H4 (cell line): ENCODE measurements at regions not wholly inside any gene's neighbourhood (a gene's known extent, or its start where the extent isn't known, plus 50 kb on each side); places are given as distances from the start of the nearest gene placed in this dataset.

Source experiments
- DNase-seq: peaks from one replicate; pipeline ENCODE4 v3.0.0-alpha.2; 2015; ENCODE audit warnings: low spot score

- DNase-seq = no peak
Measured at GRCh38 chr4:171759274-171759673, 53.9 kb upstream of the GALNTL6 start.

DNA sequence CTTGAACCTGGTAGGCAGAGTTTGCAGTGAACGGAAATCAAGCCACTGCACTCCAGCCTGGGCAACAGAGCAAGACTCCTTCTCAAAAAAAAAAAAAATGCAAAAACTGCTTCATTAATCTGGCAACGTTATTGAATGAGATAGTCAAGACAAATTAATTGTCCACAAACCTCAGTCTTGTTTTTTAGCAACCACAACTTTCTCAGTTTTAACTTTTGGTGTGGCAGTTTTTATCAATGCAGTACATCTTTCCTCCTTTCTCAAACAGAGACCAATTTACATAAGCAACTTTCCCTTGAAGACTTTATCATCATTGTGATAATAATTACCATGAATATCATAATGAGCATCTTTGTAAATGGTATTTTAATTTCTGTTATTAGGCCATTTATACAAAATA is 61.7 kb upstream of the GALNTL6 start:
- no peak for DNase-seq

DNA sequence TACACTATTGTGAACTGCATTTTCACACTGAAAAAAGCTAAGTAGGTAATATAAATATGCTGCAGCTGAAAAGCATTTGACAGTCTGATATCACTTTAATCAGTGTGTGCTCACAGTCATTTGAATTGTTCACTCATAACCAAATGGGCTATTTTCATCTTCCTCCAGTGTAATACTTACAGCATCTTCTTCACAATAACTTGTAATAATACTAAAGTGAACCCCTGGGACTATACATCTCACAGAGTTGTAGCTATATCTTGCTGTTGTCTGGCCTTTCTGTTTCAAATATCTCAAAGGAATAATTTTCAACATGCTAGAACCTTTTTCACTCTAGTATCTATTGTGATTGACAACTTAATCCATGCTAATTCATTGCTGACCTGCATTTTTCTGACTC is 66.8 kb upstream of the GALNTL6 start:
- no peak for DNase-seq

DNA sequence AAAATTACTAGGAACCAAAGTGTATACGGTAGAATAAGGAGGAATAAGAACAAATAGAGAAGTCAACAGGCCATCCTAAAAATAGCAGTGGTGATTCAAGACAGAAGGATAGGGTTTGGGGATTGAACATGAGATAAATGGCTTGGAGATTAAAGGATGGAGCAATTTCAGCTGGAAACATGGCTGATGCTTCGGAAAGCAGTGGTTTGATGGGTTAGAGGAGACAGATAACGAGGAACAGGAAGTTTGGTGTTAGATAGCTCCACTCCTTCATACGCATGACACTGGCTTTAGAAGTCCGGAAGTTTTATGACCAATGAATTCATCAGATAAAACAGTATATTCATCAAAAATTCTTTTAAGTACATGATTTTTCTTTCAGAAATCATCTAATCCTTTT is 70.8 kb upstream of the GALNTL6 start:
- no peak for DNase-seq

GRCh38 chr4:171727185-171727584 is 86.0 kb upstream of the GALNTL6 start:
- no peak for DNase-seq

DNA sequence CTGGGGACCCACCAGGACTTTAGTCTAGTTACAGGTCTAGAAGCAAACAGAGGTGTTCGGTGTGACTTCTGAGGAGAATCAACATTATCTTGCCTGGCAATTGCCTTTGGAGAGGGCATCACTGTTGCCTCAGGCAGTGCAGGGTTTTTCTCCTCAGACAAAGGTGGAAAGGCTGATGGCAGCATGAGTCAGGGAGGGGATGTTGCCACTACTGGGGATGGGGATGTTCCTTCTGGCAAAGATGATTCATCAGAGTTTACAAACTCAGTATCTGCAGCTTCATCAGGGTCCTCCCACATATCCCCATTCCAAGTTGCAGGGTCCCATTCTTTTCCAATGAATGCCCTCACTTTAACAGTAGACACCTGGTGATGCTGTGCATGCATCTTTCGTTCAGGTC is 91.3 kb upstream of the GALNTL6 start:
- no peak for DNase-seq

- DNase-seq = no peak
Measured at GRCh38 chr4:171719691-171720090, 93.5 kb upstream of the GALNTL6 start.

GRCh38 chr4:171718665-171719064 is 94.5 kb upstream of the GALNTL6 start:
- DNase-seq = no peak

DNA sequence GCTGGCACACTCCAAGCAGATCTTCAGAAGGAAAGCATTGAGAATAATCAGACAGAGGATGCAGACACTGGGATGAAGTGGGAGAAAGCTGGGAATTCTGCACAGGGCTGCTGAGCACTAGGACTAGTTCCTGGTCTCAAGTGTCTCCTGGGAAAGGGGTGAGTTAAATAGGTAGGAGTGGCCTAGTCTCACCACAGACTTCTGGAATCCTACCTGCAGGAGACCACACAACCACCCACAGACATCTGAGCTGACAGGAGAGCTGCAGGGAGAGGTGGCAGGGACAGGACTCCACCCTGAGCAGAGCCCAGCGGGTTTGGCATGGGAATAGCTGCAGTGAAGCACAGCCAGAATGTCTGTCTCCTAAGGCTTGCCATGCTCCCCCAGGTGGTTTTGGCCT is 95.1 kb upstream of the GALNTL6 start:
- DNase-seq = no peak

DNA sequence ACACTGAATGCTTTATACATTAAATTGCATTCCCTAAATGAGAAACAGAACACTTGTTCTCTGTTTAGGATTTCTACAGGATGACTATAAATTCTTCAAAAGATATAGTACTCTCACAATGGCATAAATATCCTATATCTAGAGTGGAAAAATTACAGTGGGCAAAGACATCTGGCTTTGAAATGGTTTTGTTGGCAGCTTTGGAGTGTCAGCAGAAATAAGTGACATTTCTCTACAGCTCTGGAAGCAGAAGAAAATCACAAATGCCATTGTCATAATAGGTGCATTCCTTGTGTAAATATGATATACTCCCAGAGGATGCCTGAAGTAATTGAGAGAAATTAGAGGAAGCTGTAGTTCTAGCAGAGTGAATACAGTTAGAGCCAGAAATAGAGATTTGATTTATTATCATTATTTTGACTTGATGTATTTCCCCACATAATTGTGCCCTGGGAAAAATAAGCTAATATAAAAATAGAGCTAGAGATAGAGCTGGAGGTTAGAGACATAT is 95.9 kb upstream of the GALNTL6 start:
- no peak for DNase-seq

GRCh38 chr4:171715973-171716372 is 97.2 kb upstream of the GALNTL6 start:
- DNase-seq = no peak

- no peak for DNase-seq
Measured at GRCh38 chr4:171714791-171715454, 98.3 kb upstream of the GALNTL6 start.

DNA sequence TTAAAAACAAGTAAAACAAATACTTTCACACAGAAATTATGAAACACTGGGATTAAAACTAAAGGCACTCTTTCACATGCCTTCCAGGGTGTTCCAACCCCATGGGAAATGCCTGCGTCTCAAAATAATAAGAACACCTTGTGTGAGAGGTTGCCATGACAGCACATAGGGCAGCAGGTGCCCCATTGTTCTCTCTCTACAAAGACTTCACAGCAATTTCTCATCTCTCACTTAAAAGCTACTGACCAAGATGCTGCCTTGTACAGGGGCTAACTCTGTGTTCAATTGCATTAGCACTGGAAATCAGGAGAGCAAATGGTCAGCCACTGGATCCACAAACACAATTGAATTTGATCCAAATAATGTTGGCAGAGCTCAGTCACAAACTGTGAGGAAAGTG is 102.5 kb upstream of the GALNTL6 start:
- no peak for DNase-seq

DNA sequence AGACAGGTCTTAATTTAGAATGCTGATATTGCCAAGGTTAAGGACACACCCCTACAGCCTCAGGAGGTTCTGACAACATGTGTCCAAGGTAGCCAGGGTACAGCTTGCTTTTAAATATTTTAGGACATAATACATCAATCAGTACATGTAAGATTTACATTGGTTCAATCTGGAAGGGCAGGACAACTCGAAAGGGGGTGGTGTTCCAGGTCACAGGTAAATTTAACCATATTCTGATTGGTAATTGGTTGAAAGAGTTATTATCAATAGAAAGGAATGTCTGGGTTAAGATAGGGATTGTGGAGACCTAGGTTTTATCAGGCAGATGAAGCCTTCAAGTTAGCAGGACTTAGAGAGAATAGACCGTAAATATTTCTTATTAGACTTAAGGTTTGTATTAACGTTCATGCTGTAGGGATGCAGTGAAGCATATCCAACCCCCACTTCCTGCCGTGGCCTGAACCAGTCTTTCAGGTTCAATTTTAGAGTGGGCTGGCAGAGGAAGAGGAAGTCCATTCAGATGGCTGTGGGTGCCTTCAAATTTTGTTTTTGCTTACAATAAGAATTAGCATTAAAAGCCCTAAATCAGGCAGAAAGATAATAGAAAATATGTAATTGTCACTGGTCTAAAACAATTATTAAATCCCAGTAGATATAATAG is 136.5 kb upstream of the GALNTL6 start:
- DNase-seq = no peak

- no peak for DNase-seq
Measured at GRCh38 chr4:171674781-171675180, 138.4 kb upstream of the GALNTL6 start.

GRCh38 chr4:171668403-171668802 is 144.8 kb upstream of the GALNTL6 start:
- DNase-seq = no peak

- no peak for DNase-seq
Measured at GRCh38 chr4:171667906-171668305, 145.3 kb upstream of the GALNTL6 start.

- no peak for DNase-seq
Measured at GRCh38 chr4:171651071-171651470, 162.1 kb upstream of the GALNTL6 start.

DNA sequence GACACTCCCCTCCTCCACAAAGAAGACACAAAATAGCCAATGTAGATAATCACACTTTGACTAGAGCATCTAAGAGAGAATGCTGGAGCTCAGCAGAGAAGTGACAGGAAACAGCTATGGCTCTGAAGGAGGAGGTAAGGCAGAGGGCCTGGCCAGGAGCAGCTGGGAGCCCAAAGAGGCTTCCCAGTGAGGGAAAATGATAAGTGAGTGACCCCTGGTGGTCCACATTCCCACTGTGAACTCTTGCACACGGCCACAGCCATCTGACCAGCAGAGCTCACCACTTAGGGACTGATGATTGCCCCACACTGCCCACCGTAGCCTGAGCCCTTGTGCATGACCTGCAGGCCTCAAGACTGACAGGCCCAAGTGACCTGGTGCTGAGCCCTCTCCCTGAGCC is 162.7 kb upstream of the GALNTL6 start:
- no peak for DNase-seq

- DNase-seq = no peak
Measured at GRCh38 chr4:171648926-171649325, 164.3 kb upstream of the GALNTL6 start.

GRCh38 chr4:171646984-171647383 is 166.2 kb upstream of the GALNTL6 start:
- no peak for DNase-seq

GRCh38 chr4:171644430-171645057 is 168.7 kb upstream of the GALNTL6 start:
- DNase-seq = peak; percentile 9

DNA sequence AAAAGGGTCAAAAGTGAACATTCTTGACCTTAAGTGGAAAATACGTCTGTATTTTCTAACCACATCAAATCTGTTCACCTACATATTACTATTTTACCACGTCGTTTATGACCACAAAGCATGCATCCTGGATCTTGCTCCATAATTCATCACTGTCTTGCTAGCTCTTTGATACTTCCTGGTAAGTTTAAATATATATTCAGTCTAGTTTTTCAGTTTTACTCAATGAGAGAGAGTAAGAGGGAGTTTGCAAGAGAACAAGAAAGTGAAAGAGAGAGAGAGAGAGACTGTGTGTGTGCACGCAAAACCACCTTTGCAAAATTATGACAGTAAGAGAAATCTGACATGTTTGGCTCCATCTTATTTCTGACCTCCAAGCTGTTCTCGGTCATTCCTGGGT is 173.7 kb upstream of the GALNTL6 start:
- DNase-seq = no peak
